H1 (cell line): ENCODE measurements at regions not wholly inside any gene's neighbourhood (a gene's known extent, or its start where the extent isn't known, plus 50 kb on each side); places are given as distances from the start of the nearest gene placed in this dataset.

Experiments
- CHD2 ChIP-seq: IDR thresholded peaks from 2 replicates; pipeline ENCODE4 v1.6.1; 2012; ENCODE audit warnings: low read length, improper control_type of control experiment
- CHD7 ChIP-seq: fragments of 300-600 bp; sonication (generic); IDR thresholded peaks from 2 replicates; pipeline ENCODE4 v1.7.1; 2012; ENCODE audit warnings: low read length, moderate library complexity, mild to moderate bottlenecking, inconsistent platforms; ENCODE audit not compliant: insufficient replicate concordance
- CREB1 ChIP-seq: IDR thresholded peaks from 2 replicates; pipeline ENCODE4 v1.6.1; 2012; ENCODE audit warnings: inconsistent platforms
- EP300 ChIP-seq, 2 experiments: IDR thresholded peaks; 1 replicate in 1 of 2; 2 replicates in 1 of 2; pipeline ENCODE4 v1.6.1; 2011 to 2012; ENCODE audit warnings: low read depth in 2 of 2, low read length in 2 of 2, mild to moderate bottlenecking in 2 of 2, borderline replicate concordance in 1 of 2, inconsistent platforms in 1 of 2, moderate library complexity in 1 of 2
- MAFK ChIP-seq: IDR thresholded peaks from 2 replicates; pipeline ENCODE4 v1.6.1; 2012; ENCODE audit warnings: low read depth, mild to moderate bottlenecking, improper control_type of control experiment, low read length
- MAX ChIP-seq: IDR thresholded peaks from 2 replicates; pipeline ENCODE4 v1.6.1; 2012; ENCODE audit warnings: inconsistent platforms
- SAP30 ChIP-seq: fragments of 300-600 bp; sonication (generic); IDR thresholded peaks from 2 replicates; pipeline ENCODE4 v1.7.1; 2012; ENCODE audit warnings: low read length, moderate library complexity, mild to moderate bottlenecking, inconsistent platforms; ENCODE audit not compliant: insufficient read depth, insufficient replicate concordance

GRCh38 chr4:137998666-137999429, 243.3 kb downstream of the SLC7A11 start (continued):
- TF ChIP-seq MAX, result no peak
- TF ChIP-seq CHD2, result no peak
- no peak for TF ChIP-seq MAFK
- no peak for TF ChIP-seq SAP30
- no peak for TF ChIP-seq EP300 (IDR thresholded peaks at IDR 0.05; ENCODE audit: borderline replicate concordance in 1 of 2, low read depth in 2 of 2, low read length in 2 of 2)
- TF ChIP-seq CREB1, result no peak
- no peak for TF ChIP-seq CHD7
